SU-DHL-6 (cell line): ENCODE measurements at regions not wholly inside any gene's neighbourhood (a gene's known extent, or its start where the extent isn't known, plus 50 kb on each side); places are given as distances from the start of the nearest gene placed in this dataset.

Experiments used
- H2AFZ ChIP-seq: fragments of 200-600 bp; sonication (generic); 2 replicates; pipeline ENCODE4 v1.6.1; 2014; ENCODE audit warnings: low read depth, mild to moderate bottlenecking, moderate library complexity, mixed read lengths, antibody characterized with exemption, low read length; ENCODE audit not compliant: severe bottlenecking
- H3F3A ChIP-seq: fragments of 200-600 bp; shearing (Covaris generic); 2 replicates; pipeline ENCODE4 v1.6.0; 2016; ENCODE audit warnings: antibody characterized with exemption, mild to moderate bottlenecking; ENCODE audit not compliant: insufficient read depth
- H3K27ac ChIP-seq: fragments of 200-600 bp; sonication (generic); 2 replicates; pipeline ENCODE4 v1.5.1; 2016; ENCODE audit warnings: low read depth, mild to moderate bottlenecking, low read length, moderate library complexity, mixed read lengths
- H3K27me3 ChIP-seq: fragments of 200-600 bp; sonication (generic), shearing (Covaris generic); 2 replicates; pipeline ENCODE4 v1.6.0; 2014; ENCODE audit warnings: mild to moderate bottlenecking, low read length
- H3K36me3 ChIP-seq: fragments of 200-600 bp; sonication (generic); 2 replicates; pipeline ENCODE4 v1.6.1; 2014; ENCODE audit warnings: mild to moderate bottlenecking, low read length, mixed read lengths
- H3K4me2 ChIP-seq: fragments of 300-600, 200-600 bp; shearing (Covaris generic), sonication (generic); 2 replicates; pipeline ENCODE4 v1.6.0; 2014; ENCODE audit warnings: low read length, low read depth, mild to moderate bottlenecking; ENCODE audit not compliant: poor library complexity, severe bottlenecking
- H3K4me3 ChIP-seq: fragments of 200-600 bp; sonication (generic); 2 replicates; pipeline ENCODE4 v1.5.1; 2014; ENCODE audit warnings: antibody characterized with exemption, low read length, mild to moderate bottlenecking, mixed read lengths; ENCODE audit not compliant: insufficient read depth, poor library complexity, severe bottlenecking
- H3K79me2 ChIP-seq: fragments of 200-600 bp; sonication (generic); 2 replicates; pipeline ENCODE4 v1.6.1; 2014; ENCODE audit warnings: mild to moderate bottlenecking, low read length, moderate library complexity; ENCODE audit not compliant: insufficient read depth
- H3K9ac ChIP-seq: fragments of 200-600 bp; sonication (generic); 2 replicates; pipeline ENCODE4 v1.7.0; 2014; ENCODE audit warnings: mild to moderate bottlenecking, low read length
- H3K9me2 ChIP-seq: fragments of 200-600 bp; sonication (generic); replicated peaks from 2 replicates; pipeline ENCODE4 v1.6.1; 2014; ENCODE audit warnings: low read length; ENCODE audit not compliant: insufficient read depth
- H3K9me3 ChIP-seq: fragments of 200-600 bp; sonication (generic); 2 replicates; pipeline ENCODE4 v1.6.1; 2014; ENCODE audit warnings: low read length, mixed read lengths; ENCODE audit not compliant: insufficient read depth
- H4K20me1 ChIP-seq: fragments of 200-600 bp; sonication (generic); 2 replicates; pipeline ENCODE4 v1.6.1; 2014; ENCODE audit warnings: low read depth, mild to moderate bottlenecking, antibody characterized with exemption, low read length, moderate library complexity, mixed read lengths
- EZH2phosphoT487 ChIP-seq: fragments of 200-600 bp; sonication (generic), shearing (Covaris generic); conservative IDR thresholded peaks from 2 replicates; pipeline ENCODE4 v1.6.1; 2018; ENCODE audit warnings: mild to moderate bottlenecking, antibody characterized with exemption, low read length, moderate library complexity, mixed read lengths
- TF ChIP-seq, protein P1 (sequence below): fragments of 200-600 bp; sonication (generic); IDR thresholded peaks from one replicate; pipeline ENCODE4 v1.5.1; 2017; ENCODE audit warnings: antibody characterized with exemption, mild to moderate bottlenecking, low read length, moderate library complexity; ENCODE audit not compliant: insufficient read depth, poor library complexity, severe bottlenecking

DNA sequence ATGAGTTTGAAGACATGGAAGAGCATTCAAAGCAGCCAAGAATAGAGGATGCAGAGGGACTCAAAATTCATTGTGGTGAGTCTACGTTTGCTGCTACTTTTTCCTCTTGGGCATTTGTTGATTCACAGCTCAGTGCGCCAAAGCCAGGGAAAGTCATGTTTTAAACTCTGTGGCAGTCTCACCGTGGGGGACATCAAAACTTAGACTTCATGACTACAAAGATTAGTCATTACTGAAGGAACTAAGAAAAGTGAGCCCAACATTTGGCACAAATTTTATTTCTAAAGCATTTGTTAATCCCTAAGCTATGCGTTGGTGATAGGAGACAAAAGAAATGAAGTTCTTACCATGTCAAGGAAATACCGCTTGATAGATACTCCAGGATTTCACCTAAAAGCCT lies 73.7 kb upstream of the MTAP start:
- H3K9ac ChIP-seq, result no peak overlapping the region
- no peaks in the 10 kb centered on the region for H3K9me2 ChIP-seq
- H2AFZ ChIP-seq, result no peak overlapping the region
- H3K9me3 ChIP-seq, result no peaks in the 10 kb centered on the region
- H4K20me1 ChIP-seq, result no peaks in the 10 kb centered on the region
- no peaks in the 10 kb centered on the region for H3K27me3 ChIP-seq
- no peak overlapping the region for H3K4me3 ChIP-seq
- H3K36me3 ChIP-seq, result no peaks in the 10 kb centered on the region
- no peak overlapping the region for H3K4me2 ChIP-seq
- H3K79me2 ChIP-seq, result no peaks in the 10 kb centered on the region
- no peak overlapping the region for H3K27ac ChIP-seq
- no peaks in the 10 kb centered on the region for H3F3A ChIP-seq
- TF ChIP-seq, protein P1, sequence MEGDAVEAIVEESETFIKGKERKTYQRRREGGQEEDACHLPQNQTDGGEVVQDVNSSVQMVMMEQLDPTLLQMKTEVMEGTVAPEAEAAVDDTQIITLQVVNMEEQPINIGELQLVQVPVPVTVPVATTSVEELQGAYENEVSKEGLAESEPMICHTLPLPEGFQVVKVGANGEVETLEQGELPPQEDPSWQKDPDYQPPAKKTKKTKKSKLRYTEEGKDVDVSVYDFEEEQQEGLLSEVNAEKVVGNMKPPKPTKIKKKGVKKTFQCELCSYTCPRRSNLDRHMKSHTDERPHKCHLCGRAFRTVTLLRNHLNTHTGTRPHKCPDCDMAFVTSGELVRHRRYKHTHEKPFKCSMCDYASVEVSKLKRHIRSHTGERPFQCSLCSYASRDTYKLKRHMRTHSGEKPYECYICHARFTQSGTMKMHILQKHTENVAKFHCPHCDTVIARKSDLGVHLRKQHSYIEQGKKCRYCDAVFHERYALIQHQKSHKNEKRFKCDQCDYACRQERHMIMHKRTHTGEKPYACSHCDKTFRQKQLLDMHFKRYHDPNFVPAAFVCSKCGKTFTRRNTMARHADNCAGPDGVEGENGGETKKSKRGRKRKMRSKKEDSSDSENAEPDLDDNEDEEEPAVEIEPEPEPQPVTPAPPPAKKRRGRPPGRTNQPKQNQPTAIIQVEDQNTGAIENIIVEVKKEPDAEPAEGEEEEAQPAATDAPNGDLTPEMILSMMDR, result no peak
- TF ChIP-seq EZH2phosphoT487, result no peak

DNA sequence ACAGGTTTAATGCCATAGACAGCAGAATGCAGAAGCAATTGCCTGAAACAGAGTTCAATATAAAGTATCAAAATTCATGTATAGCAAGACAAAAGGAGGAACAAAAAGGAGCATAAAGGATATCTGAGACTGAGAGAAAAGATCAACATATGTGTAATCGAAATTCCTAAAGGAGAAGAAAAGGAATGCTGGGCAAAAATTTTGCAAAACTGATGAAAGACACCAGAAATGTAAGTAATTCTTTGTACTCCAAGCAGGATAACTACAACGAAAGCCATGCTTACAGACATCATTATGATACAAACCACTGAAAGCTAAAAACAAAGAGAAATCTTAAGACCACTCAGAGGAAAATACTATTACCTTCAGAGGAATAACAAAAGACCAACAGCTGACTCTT lies 72.8 kb upstream of the MTAP start:
- H4K20me1 ChIP-seq, result no peaks in the 10 kb centered on the region
- no peak overlapping the region for H2AFZ ChIP-seq
- H3K27me3 ChIP-seq, result no peaks in the 10 kb centered on the region
- H3F3A ChIP-seq, result no peaks in the 10 kb centered on the region
- TF ChIP-seq, protein P1, result no peak
- no peak for TF ChIP-seq EZH2phosphoT487
- no peak overlapping the region for H3K9ac ChIP-seq
- H3K9me2 ChIP-seq, result no peaks in the 10 kb centered on the region
- H3K27ac ChIP-seq, result no peak overlapping the region
- no peak overlapping the region for H3K4me2 ChIP-seq
- no peak overlapping the region for H3K4me3 ChIP-seq
- no peaks in the 10 kb centered on the region for H3K79me2 ChIP-seq
- H3K9me3 ChIP-seq, result no peaks in the 10 kb centered on the region
- no peaks in the 10 kb centered on the region for H3K36me3 ChIP-seq

DNA sequence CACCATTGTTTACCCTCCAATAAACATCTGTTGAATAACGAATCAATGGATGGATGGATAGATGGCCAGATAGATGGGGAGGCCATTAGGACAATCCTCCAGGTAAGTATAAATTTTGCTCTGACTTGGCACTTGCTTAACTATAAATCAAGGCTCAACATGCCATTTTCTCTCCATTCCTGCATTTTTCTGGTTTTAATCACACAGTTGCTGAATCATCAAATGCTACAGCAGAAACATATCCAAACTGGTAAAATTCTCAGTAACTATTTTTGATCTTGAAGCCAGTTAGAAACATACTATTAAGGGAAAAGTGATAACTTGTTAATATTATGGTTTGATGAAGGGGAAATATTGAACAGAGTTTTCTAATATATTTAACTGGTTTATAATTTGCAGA lies 71.5 kb upstream of the MTAP start:
- Histone ChIP-seq H3K27me3 (no peaks in the 10 kb centered on the region), H4K20me1 (no peaks in the 10 kb centered on the region), H3K9me3 (no peaks in the 10 kb centered on the region), H3K9ac (no peak overlapping the region), H3F3A (no peaks in the 10 kb centered on the region), H3K27ac (no peak overlapping the region), H2AFZ (no peak overlapping the region), H3K9me2 (no peaks in the 10 kb centered on the region), H3K4me2 (no peak overlapping the region), H3K4me3 (no peak overlapping the region), H3K36me3 (no peaks in the 10 kb centered on the region), H3K79me2 (no peaks in the 10 kb centered on the region)
- no peak for TF ChIP-seq EZH2phosphoT487
- TF ChIP-seq, protein P1, result no peak

DNA sequence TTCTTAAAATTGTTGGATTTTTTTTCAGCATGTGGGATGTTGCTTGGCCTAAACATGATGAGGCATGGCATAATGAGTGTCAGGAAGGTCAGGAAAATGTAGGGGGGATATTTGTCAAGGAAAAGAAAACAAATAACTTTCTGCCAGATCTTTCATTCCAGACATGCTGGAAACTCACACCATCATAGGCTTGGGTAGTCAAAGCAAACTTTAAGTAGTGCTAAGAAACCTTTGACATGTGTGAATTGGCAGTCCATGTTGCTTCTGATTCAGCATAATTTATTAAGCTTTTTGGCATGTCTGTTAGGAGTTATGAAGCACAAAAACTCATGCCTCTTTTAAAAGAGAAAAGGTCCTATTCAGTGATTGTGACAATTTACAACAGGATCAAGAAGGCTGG lies 61.3 kb upstream of the MTAP start:
- H3K4me2 ChIP-seq, result no peak overlapping the region
- H3K27me3 ChIP-seq, result no peaks in the 10 kb centered on the region
- H3K79me2 ChIP-seq, result no peaks in the 10 kb centered on the region
- no peak overlapping the region for H3K27ac ChIP-seq
- H2AFZ ChIP-seq, result no peak overlapping the region
- no peaks in the 10 kb centered on the region for H3K9me2 ChIP-seq
- H3K4me3 ChIP-seq, result no peak overlapping the region
- no peaks in the 10 kb centered on the region for H4K20me1 ChIP-seq
- no peak overlapping the region for H3K9ac ChIP-seq
- H3K9me3 ChIP-seq, result no peaks in the 10 kb centered on the region
- TF ChIP-seq EZH2phosphoT487, result no peak
- TF ChIP-seq, protein P1, result no peak
- H3K36me3 ChIP-seq, result no peaks in the 10 kb centered on the region
- H3F3A ChIP-seq, result no peaks in the 10 kb centered on the region
